Testis (tissue), 2 donors: ENCODE measurements at regions not wholly inside any gene's neighbourhood (a gene's known extent, or its start where the extent isn't known, plus 50 kb on each side); places are given as distances from the start of the nearest gene placed in this dataset.

Experiments
- CTCF ChIP-seq, 3 experiments: fragments of 450-650 bp in 2 of 3; fragments of 200-600 bp in 1 of 3; sonication (generic) in 1 of 3; IDR thresholded peaks; one replicate each; pipeline ENCODE4 v1.5.1; 2016 to 2019; ENCODE audit warnings: antibody characterized with exemption in 3 of 3, mild to moderate bottlenecking in 2 of 3, moderate library complexity in 1 of 3
- POLR2A ChIP-seq: fragments of 450-650 bp; IDR thresholded peaks from one replicate; pipeline ENCODE4 v1.6.1; 2017; ENCODE audit warnings: antibody characterized with exemption, mild to moderate bottlenecking, moderate library complexity

GRCh38 chr4:120155287-120155686 lies 88.6 kb upstream of the MAD2L1 start:
- TF ChIP-seq CTCF (IDR thresholded peaks at IDR 0.05) (no peak), POLR2A (no peak)
